HepG2 (cell line): ENCODE measurements at regions not wholly inside any gene's neighbourhood (a gene's known extent, or its start where the extent isn't known, plus 50 kb on each side); places are given as distances from the start of the nearest gene placed in this dataset.

ENCODE experiments used
- ATAC-seq: fragments of 200-7000 bp; cut with Tn5 transposase; 3 replicates; pipeline ENCODE4 v1.9.1; 2020; ENCODE audit warnings: mild to moderate bottlenecking, moderate library complexity
- BruUV-seq: library from RNA; stranded (reverse); fragments of 400-500 nt; replicated peaks from 2 replicates; lab custom pipeline; 2021; lab: Mats Ljungman, UMichigan
- CTCF ChIA-PET: fragments of 300-600 bp; formaldehyde crosslinking; extraction: SDS; loops from one replicate; lab custom pipeline; 2021; ENCODE audit warnings: low total read pairs, inconsistent platforms, low intra/inter-chr PET ratio; lab: Yijun Ruan, JAX
- POLR2A ChIA-PET: fragments of 350-600 bp; sonication (Branson Sonifier 250); formaldehyde crosslinking; loops from one replicate; lab custom pipeline; 2020; ENCODE audit warnings: antibody characterized with exemption, inconsistent platforms; lab: Yijun Ruan, JAX
- DNase-seq: peaks from one replicate; pipeline ENCODE4 v3.0.0-alpha.2; 2015; ENCODE audit warnings: low spot score
- FAIRE-seq: peaks from 3 replicates; lab custom pipeline; 2011; peaks lifted over from hg19 to GRCh38; lab: Jason Lieb, UNC
- H2AFZ ChIP-seq: one replicate; pipeline ENCODE4 v1.6.1; 2011; ENCODE audit warnings: low read length, inconsistent platforms
- H3K27ac ChIP-seq: fragments of 300-600 bp; 3 replicates; pipeline ENCODE4 v1.8.0; 2011; ENCODE audit warnings: mixed run types, mild to moderate bottlenecking, mixed read lengths, low read length, inconsistent platforms; ENCODE audit not compliant: insufficient read depth; ENCODE audit errors: extremely low read length
- H3K27me3 ChIP-seq, 2 experiments: fragments of 200-600 bp in 1 of 2; 2 replicates in 1 of 2; 3 replicates in 1 of 2; pipeline versions ENCODE4 v1.6.0 to v1.8.0; 2011; ENCODE audit warnings: low read length in 2 of 2, mild to moderate bottlenecking in 2 of 2, moderate library complexity in 2 of 2, inconsistent platforms in 1 of 2; ENCODE audit not compliant: insufficient read depth in 2 of 2, control insufficient read depth in 1 of 2
- H3K36me3 ChIP-seq, 2 experiments: fragments of 200-600 bp in 1 of 2; replicated peaks in 1 of 2; 2 replicates in 1 of 2; 3 replicates in 1 of 2; pipeline versions ENCODE4 v1.5.1 to v1.8.0; 2011; ENCODE audit warnings: low read length in 2 of 2, inconsistent platforms in 1 of 2; ENCODE audit not compliant: insufficient read depth in 2 of 2, control insufficient read depth in 1 of 2
- H3K4me1 ChIP-seq: 2 replicates; pipeline ENCODE4 v1.5.1; 2012; ENCODE audit warnings: low read length, inconsistent platforms; ENCODE audit not compliant: insufficient read depth
- H3K4me2 ChIP-seq: 2 replicates; pipeline ENCODE4 v1.6.0; 2011; ENCODE audit warnings: low read depth, low read length, inconsistent platforms
- H3K4me3 ChIP-seq, 3 experiments: fragments of 200-600 bp in 1 of 3; sonication (generic), shearing (Covaris generic) in 1 of 3; replicated peaks in 1 of 3; 2 replicates each; pipeline ENCODE4 v1.5.1; 2011 to 2016; ENCODE audit warnings: low read length in 3 of 3, inconsistent platforms in 2 of 3, low read depth in 2 of 3, mild to moderate bottlenecking in 2 of 3, control low read depth in 1 of 3, mixed read lengths in 1 of 3; ENCODE audit not compliant: insufficient read depth in 1 of 3
- H3K79me2 ChIP-seq: one replicate; pipeline ENCODE4 v1.6.1; 2011; ENCODE audit warnings: low read length, inconsistent platforms; ENCODE audit not compliant: insufficient read depth
- H3K9ac ChIP-seq: 2 replicates; pipeline ENCODE4 v1.6.0; 2011; ENCODE audit warnings: mild to moderate bottlenecking, low read depth, low read length, inconsistent platforms; ENCODE audit not compliant: insufficient read depth
- H3K9me3 ChIP-seq: 2 replicates; pipeline ENCODE4 v1.5.1; 2012; ENCODE audit warnings: mild to moderate bottlenecking, low read length
- H4K20me1 ChIP-seq: 2 replicates; pipeline ENCODE4 v1.6.0; 2011; ENCODE audit warnings: inconsistent platforms, mild to moderate bottlenecking, low read length, moderate library complexity; ENCODE audit not compliant: insufficient read depth
- CAMTA2 ChIP-seq: sonication (generic); formaldehyde crosslinking; IDR thresholded peaks from 2 replicates; pipeline ENCODE4 v1.4.0; 2020; ENCODE audit warnings: mild to moderate bottlenecking, missing genetic modification reagents, borderline replicate concordance
- GABPB1 ChIP-seq: IDR thresholded peaks from 2 replicates; pipeline ENCODE4 v1.6.1; 2016; ENCODE audit warnings: mild to moderate bottlenecking, missing genetic modification reagents, moderate library complexity, missing compliant biosample characterization
- KLF11 ChIP-seq: IDR thresholded peaks from 2 replicates; pipeline ENCODE4 v1.6.1; 2016; ENCODE audit warnings: missing compliant biosample characterization
- MIER3 ChIP-seq: IDR thresholded peaks from 2 replicates; pipeline ENCODE4 v1.6.1; 2016; ENCODE audit warnings: missing compliant biosample characterization, borderline replicate concordance
- MTA1 ChIP-seq: sonication (generic); formaldehyde crosslinking; IDR thresholded peaks from 2 replicates; pipeline ENCODE4 v1.4.0; 2020; ENCODE audit warnings: missing genetic modification reagents, mild to moderate bottlenecking, borderline replicate concordance
- POLR2AphosphoS5 ChIP-seq: IDR thresholded peaks from 2 replicates; pipeline ENCODE4 v1.6.1; 2012; ENCODE audit warnings: low read depth, low read length
- ZFP41 ChIP-seq: sonication (generic); formaldehyde crosslinking; IDR thresholded peaks from 2 replicates; pipeline ENCODE4 v1.4.0; 2020; ENCODE audit warnings: mild to moderate bottlenecking, missing genetic modification reagents, borderline replicate concordance
- ZNF230 ChIP-seq: sonication (generic); formaldehyde crosslinking; IDR thresholded peaks from 2 replicates; pipeline ENCODE4 v1.4.0; 2020; ENCODE audit warnings: mild to moderate bottlenecking, missing genetic modification reagents
- ZNF235 ChIP-seq: sonication (generic); formaldehyde crosslinking; IDR thresholded peaks from 2 replicates; pipeline ENCODE4 v1.8.1; 2023; ENCODE audit warnings: mild to moderate bottlenecking, missing genetic modification reagents, borderline replicate concordance
- ZNF709 ChIP-seq: sonication (generic); formaldehyde crosslinking; IDR thresholded peaks from 2 replicates; pipeline ENCODE4 v1.5.0; 2020; ENCODE audit warnings: mild to moderate bottlenecking, missing genetic modification reagents
- WGBS: methylation state at CpG from one replicate; pipeline ENCODE4 v1.1.6; 2017; ENCODE audit warnings: low lambda C conversion rate; 5-methylcytosine and 5-hydroxymethylcytosine counted together
- in situ Hi-C: cut with HindIII; loops from 2 replicates; pipeline ENCODE4 v1.10.0; 2017; ENCODE audit warnings: low pct_unique_long_range_greater_than_20kb; ENCODE audit not compliant: extremely low pct_ligation_motif_present
- intact Hi-C: fragments of 100-400 bp; cut with micrococcal nuclease; formaldehyde crosslinking; loops from one replicate; pipeline ENCODE4 v1.10.0; 2022; ENCODE audit not compliant: unreplicated experiment
- TF ChIP-seq, protein P1 (sequence below): sonication (generic); formaldehyde crosslinking; IDR thresholded peaks from 2 replicates; pipeline ENCODE4 v1.9.0; 2021; ENCODE audit warnings: missing genetic modification reagents, borderline replicate concordance
- TF ChIP-seq, protein P2 (sequence below): IDR thresholded peaks from 2 replicates; pipeline ENCODE4 v1.6.1; 2016; ENCODE audit warnings: low read depth

DNA sequence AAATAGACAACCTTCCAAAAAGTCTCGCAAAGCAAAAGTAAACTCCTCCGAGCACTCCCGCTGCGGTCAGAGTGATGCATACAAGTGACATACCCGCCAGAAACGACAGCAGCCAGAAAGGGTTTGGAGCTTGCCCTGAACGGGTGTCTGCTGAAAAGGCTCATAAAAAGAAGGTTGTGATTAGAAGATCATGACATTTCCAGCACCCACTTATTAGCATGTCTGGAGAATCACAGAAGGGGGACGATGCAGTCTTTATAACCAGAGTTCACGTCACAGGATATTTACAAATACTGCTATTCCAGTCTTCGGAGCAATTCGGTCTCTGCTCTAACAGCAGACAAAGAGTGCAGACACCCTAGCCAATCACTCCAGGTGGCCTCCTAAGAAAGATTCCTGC is 59.1 kb upstream of the FRMD4B start:
- intact Hi-C loops = no loop called here
- H3K4me2 ChIP-seq = no peak overlapping the region
- BruUV-seq = no TSS peak
- H3K79me2 ChIP-seq = no peaks in the 10 kb centered on the region
- ChIA-PET CTCF (no interaction called here), POLR2A (no interaction called here)
- no peaks in the 10 kb centered on the region for H4K20me1 ChIP-seq
- 25% methylated on average over 8 of the region's 11 CpGs for WGBS
- TF ChIP-seq CAMTA2 (CRISPR knock-in tag) (no peak), POLR2AphosphoS5 (no peak), ZNF230 (CRISPR knock-in tag) (no peak), GABPB1 (CRISPR knock-in tag) (no peak), ZNF235 (CRISPR knock-in tag) (no peak), MIER3 (no peak), ZNF709 (CRISPR knock-in tag) (no peak), KLF11 (CRISPR knock-in tag) (no peak), MTA1 (CRISPR knock-in tag) (no peak), ZFP41 (CRISPR knock-in tag) (no peak)
- TF ChIP-seq, protein P1, sequence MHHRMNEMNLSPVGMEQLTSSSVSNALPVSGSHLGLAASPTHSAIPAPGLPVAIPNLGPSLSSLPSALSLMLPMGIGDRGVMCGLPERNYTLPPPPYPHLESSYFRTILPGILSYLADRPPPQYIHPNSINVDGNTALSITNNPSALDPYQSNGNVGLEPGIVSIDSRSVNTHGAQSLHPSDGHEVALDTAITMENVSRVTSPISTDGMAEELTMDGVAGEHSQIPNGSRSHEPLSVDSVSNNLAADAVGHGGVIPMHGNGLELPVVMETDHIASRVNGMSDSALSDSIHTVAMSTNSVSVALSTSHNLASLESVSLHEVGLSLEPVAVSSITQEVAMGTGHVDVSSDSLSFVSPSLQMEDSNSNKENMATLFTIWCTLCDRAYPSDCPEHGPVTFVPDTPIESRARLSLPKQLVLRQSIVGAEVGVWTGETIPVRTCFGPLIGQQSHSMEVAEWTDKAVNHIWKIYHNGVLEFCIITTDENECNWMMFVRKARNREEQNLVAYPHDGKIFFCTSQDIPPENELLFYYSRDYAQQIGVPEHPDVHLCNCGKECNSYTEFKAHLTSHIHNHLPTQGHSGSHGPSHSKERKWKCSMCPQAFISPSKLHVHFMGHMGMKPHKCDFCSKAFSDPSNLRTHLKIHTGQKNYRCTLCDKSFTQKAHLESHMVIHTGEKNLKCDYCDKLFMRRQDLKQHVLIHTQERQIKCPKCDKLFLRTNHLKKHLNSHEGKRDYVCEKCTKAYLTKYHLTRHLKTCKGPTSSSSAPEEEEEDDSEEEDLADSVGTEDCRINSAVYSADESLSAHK (CRISPR knock-in tag) = no peak
- TF ChIP-seq, protein P2, sequence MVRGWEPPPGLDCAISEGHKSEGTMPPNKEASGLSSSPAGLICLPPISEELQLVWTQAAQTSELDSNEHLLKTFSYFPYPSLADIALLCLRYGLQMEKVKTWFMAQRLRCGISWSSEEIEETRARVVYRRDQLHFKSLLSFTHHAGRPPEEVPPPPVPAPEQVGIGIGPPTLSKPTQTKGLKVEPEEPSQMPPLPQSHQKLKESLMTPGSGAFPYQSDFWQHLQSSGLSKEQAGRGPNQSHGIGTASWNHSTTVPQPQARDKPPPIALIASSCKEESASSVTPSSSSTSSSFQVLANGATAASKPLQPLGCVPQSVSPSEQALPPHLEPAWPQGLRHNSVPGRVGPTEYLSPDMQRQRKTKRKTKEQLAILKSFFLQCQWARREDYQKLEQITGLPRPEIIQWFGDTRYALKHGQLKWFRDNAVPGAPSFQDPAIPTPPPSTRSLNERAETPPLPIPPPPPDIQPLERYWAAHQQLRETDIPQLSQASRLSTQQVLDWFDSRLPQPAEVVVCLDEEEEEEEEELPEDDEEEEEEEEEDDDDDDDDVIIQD (CRISPR knock-in tag) = no peak
- no peak overlapping the region for H3K9ac ChIP-seq
- H3K36me3 ChIP-seq = no peaks in the 10 kb centered on the region
- no peak overlapping the region for H3K27ac ChIP-seq
- no peaks in the 10 kb centered on the region for H3K9me3 ChIP-seq
- H2AFZ ChIP-seq = no peak overlapping the region
- H3K4me3 ChIP-seq = no peak overlapping the region
- H3K27me3 ChIP-seq = peaks cover 0 to 2% of the 10 kb centered on the region in 2 experiments; a peak in 1 of 5 replicates
- no peak for ATAC-seq
- no peak for DNase-seq
- H3K4me1 ChIP-seq = no peaks in the 10 kb centered on the region; the same call in 1 of the 2 replicates
- no peak for FAIRE-seq
- in situ Hi-C loops = no loop called here
